Activated naive CD8-positive, alpha-beta T cell treated with anti-CD3 and anti-CD28 coated beads, Interleukin-2, amount 10 ng/mL, durations not matched to agents 7 days and 5 days (primary cell): ENCODE measurements at regions not wholly inside any gene's neighbourhood (a gene's known extent, or its start where the extent isn't known, plus 50 kb on each side); places are given as distances from the start of the nearest gene placed in this dataset.

ENCODE experiments used
- ATAC-seq: fragments of 150-1000 bp; cut with Tn5 transposase; one replicate; pipeline ENCODE4 v1.10.0; 2021; ENCODE audit warnings: low read depth, moderate library complexity
- POLR2A ChIA-PET: fragments of 350-600 bp; sonication (Branson Sonifier 250); formaldehyde crosslinking; loops from one replicate; lab custom pipeline; 2021; ENCODE audit warnings: antibody characterized with exemption; lab: Charles Lee
- DNase-seq: peaks from one replicate; pipeline ENCODE4 v3.0.0; 2021
- H3K27ac Mint-ChIP-seq: one replicate; pipeline ENCODE4 v1.8.0; 2022; ENCODE audit warnings: mild to moderate bottlenecking, mixed read lengths
- H3K27me3 Mint-ChIP-seq: one replicate; pipeline ENCODE4 v1.8.0; 2022; ENCODE audit warnings: mild to moderate bottlenecking, moderate library complexity, mixed read lengths
- H3K36me3 Mint-ChIP-seq: one replicate; pipeline ENCODE4 v1.8.0; 2021; ENCODE audit warnings: mild to moderate bottlenecking, mixed read lengths
- H3K4me1 Mint-ChIP-seq: one replicate; pipeline ENCODE4 v1.8.0; 2021; ENCODE audit warnings: mixed read lengths
- H3K4me3 Mint-ChIP-seq: one replicate; pipeline ENCODE4 v1.8.0; 2022; ENCODE audit warnings: mild to moderate bottlenecking, moderate library complexity, mixed read lengths
- H3K9me3 Mint-ChIP-seq: one replicate; pipeline ENCODE4 v1.8.0; 2021; ENCODE audit warnings: mixed read lengths

DNA sequence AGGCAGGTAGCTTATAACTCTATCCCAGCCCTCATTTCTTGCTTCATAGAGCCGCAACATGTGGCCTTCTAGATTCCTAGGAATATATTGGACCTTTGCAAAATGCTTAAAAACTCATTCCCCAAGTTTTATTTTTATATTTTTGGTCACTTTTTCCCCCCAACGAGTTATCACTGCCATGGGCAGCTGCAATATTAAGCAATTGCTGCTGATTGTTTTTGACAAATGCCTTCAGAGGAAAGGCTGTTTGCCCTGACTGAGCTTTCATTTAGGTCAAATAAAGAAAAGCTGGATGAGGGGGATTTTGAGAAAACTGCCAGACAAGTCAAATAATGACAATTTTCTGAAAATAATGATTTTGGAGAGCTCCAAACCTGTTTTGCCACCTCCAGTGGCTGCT, 976.9 kb upstream of the MBL2 start:
- H3K27me3 Mint-ChIP-seq = no peaks in the 10 kb centered on the region
- H3K4me1 Mint-ChIP-seq = no peaks in the 10 kb centered on the region
- DNase-seq (no peak), ATAC-seq (no peak)
- H3K27ac Mint-ChIP-seq = no peak overlapping the region
- H3K9me3 Mint-ChIP-seq = peaks cover 5% of the 10 kb centered on the region
- no peak overlapping the region for H3K4me3 Mint-ChIP-seq
- no peaks in the 10 kb centered on the region for H3K36me3 Mint-ChIP-seq
- POLR2A ChIA-PET = no interaction called here

DNA sequence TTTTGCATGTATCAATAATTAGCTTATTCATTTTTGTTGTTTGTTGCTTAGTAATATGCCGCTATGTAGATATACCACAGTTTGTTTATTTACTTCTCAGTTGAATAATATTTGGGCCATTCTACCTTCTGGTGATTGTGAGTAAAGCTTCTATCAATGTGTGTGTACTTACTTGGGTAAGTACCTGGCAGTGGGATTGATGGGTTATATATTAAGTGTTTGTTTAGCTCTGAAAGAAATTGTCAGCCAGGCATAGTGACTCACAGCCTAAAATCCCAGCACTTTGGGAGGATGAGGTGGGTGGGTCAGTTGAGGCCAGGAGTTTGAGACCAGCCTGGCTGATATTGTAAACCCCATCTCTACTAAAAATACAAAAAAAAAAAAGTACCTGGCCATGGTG, 975.7 kb upstream of the MBL2 start:
- POLR2A ChIA-PET = no interaction called here
- H3K27ac Mint-ChIP-seq = no peak overlapping the region
- H3K4me1 Mint-ChIP-seq = no peaks in the 10 kb centered on the region
- H3K9me3 Mint-ChIP-seq = peaks cover 5% of the 10 kb centered on the region
- H3K36me3 Mint-ChIP-seq = no peaks in the 10 kb centered on the region
- no peaks in the 10 kb centered on the region for H3K27me3 Mint-ChIP-seq
- ATAC-seq = no peak
- DNase-seq = no peak
- no peak overlapping the region for H3K4me3 Mint-ChIP-seq

DNA sequence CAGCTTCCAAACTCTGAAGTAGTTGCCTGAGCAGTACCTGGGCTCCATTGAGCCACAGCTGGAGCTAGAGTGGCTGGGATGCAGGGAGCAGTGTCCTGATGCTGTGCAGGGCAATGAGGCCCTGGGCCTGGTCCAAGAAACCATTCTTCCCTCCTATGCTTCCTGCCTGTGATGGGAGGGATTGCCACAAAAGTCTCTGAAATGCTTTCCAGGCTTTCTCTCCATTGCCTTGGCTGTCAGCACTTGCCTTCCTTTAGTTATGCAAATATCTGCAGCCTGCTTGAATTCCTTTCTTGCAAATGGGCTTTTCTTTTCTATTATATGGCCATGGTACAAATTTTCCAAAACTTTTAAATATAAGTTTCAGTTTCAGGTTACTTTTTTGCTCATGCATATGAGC, 972.2 kb upstream of the MBL2 start:
- peaks cover 5% of the 10 kb centered on the region for H3K9me3 Mint-ChIP-seq
- H3K36me3 Mint-ChIP-seq = no peaks in the 10 kb centered on the region
- no peak overlapping the region for H3K27ac Mint-ChIP-seq
- POLR2A ChIA-PET = no interaction called here
- H3K27me3 Mint-ChIP-seq = no peaks in the 10 kb centered on the region
- H3K4me1 Mint-ChIP-seq = no peaks in the 10 kb centered on the region
- DNase-seq = no peak
- no peak overlapping the region for H3K4me3 Mint-ChIP-seq
- ATAC-seq = no peak

DNA sequence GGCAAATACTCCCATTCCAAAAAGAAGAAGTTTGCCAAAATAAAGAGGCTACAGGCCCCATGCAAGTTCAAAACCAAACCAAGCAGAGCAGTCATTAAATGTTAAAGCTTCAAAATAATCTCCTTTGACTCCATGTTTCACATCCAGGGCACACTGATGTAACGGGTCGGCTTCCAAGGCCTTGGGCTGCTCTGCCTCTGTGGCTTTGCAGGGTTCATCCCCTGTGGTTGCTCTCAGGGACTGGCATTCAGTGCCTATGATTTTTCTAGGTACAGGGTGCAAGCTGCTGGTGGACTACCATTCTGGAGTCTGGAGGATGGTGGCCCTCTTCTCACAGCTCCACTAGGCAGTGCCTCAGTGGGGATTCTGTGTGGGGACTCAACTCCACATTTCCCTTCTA, 971.6 kb upstream of the MBL2 start:
- Mint-ChIP-seq H3K27me3 (no peaks in the 10 kb centered on the region), H3K4me3 (no peak overlapping the region), H3K4me1 (no peaks in the 10 kb centered on the region), H3K9me3 (peaks cover 5% of the 10 kb centered on the region), H3K36me3 (no peaks in the 10 kb centered on the region), H3K27ac (no peak overlapping the region)
- ATAC-seq (no peak), DNase-seq (no peak)
- POLR2A ChIA-PET = no interaction called here

DNA sequence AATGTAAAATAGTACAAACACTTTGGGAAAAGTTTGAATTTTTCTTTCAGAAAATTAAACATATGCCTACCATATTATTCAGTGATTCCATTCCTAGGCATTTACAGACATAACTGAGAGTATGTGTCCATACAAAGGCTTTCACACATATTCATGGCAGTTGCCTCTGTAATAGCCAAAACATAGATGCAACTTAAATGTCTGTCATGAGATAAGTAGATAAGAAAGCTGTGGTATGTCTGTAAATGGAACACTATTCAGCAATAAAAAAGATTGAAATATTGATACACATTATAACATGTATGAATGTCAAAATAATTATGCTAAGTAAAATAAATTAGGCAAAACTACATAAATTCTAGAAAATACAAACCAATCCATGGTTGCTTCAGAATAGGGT, 964.5 kb upstream of the MBL2 start:
- no peak for DNase-seq
- Mint-ChIP-seq H3K4me3 (no peak overlapping the region), H3K36me3 (no peaks in the 10 kb centered on the region), H3K27ac (no peak overlapping the region), H3K9me3 (no peaks in the 10 kb centered on the region), H3K4me1 (no peaks in the 10 kb centered on the region), H3K27me3 (no peaks in the 10 kb centered on the region)
- ATAC-seq = no peak
- POLR2A ChIA-PET = no interaction called here

DNA sequence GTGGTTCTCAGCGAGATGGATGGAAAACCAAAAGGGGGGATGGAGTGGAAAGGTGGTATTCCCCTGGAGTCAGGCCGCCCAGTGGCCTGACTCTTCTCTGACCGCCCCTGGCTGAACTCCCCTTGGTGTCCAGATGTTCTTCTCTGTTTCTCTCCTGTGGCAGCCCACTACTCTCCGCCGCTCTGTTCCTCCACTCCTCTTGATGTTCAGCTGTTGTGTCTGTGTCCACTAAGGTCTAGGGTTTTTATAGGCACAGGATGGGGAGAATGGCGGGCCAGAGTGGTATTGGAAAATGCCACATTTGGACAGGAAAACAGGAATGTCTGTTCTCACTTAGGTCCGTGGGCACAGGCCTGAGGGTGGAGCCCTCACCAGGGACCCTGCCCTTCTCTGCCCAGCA, 954.3 kb upstream of the MBL2 start:
- H3K36me3 Mint-ChIP-seq = no peaks in the 10 kb centered on the region
- no peak overlapping the region for H3K4me3 Mint-ChIP-seq
- H3K9me3 Mint-ChIP-seq = peaks cover 4% of the 10 kb centered on the region
- H3K27ac Mint-ChIP-seq = no peak overlapping the region
- POLR2A ChIA-PET = no interaction called here
- no peaks in the 10 kb centered on the region for H3K27me3 Mint-ChIP-seq
- DNase-seq (no peak), ATAC-seq (no peak)
- H3K4me1 Mint-ChIP-seq = no peaks in the 10 kb centered on the region

DNA sequence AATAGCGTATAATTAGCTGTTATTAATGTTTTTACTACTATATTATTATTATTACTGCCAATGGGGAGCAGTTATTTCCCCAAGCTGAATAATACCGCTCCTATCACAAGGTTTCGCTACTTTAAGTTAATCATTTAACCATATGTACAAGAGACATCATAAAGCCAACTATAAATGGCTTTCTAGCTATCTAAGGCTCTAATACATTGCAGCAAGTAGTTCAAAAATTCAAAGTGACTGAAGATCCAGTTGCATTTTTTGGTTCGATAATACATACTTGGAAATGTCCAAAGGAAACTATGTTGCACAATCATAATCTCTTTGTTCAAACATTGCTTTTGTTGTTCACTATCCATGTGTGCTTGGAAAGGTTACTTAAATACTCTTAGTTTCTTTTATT, 952.0 kb upstream of the MBL2 start:
- no peak overlapping the region for H3K4me3 Mint-ChIP-seq
- ATAC-seq = no peak
- DNase-seq = no peak
- no peak overlapping the region for H3K27ac Mint-ChIP-seq
- POLR2A ChIA-PET = no interaction called here
- H3K36me3 Mint-ChIP-seq = no peaks in the 10 kb centered on the region
- no peaks in the 10 kb centered on the region for H3K4me1 Mint-ChIP-seq
- H3K27me3 Mint-ChIP-seq = no peaks in the 10 kb centered on the region
- H3K9me3 Mint-ChIP-seq = no peaks in the 10 kb centered on the region

DNA sequence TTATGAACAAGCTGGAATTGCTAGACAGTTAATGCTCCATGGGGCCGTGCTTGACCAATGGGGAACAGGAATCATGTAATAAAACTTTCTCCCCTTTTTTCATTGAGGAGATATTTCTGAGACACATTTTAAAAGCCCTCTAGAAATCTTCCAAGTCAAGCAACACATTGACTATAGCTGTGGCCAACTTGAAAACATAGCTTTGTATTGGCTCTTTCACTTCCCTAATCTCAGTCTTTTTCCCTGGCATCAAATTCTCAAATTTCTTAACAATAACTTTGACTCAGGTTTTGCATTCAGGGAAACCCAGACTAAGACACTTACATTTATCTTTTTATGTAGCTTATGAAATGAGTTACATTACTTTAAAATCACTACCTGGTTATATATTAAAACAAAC, 947.1 kb upstream of the MBL2 start:
- Mint-ChIP-seq H3K4me3 (no peak overlapping the region), H3K9me3 (peaks cover 2% of the 10 kb centered on the region), H3K27ac (no peak overlapping the region), H3K4me1 (no peaks in the 10 kb centered on the region), H3K36me3 (no peaks in the 10 kb centered on the region), H3K27me3 (no peaks in the 10 kb centered on the region)
- ATAC-seq = no peak
- DNase-seq = no peak
- POLR2A ChIA-PET = no interaction called here

DNA sequence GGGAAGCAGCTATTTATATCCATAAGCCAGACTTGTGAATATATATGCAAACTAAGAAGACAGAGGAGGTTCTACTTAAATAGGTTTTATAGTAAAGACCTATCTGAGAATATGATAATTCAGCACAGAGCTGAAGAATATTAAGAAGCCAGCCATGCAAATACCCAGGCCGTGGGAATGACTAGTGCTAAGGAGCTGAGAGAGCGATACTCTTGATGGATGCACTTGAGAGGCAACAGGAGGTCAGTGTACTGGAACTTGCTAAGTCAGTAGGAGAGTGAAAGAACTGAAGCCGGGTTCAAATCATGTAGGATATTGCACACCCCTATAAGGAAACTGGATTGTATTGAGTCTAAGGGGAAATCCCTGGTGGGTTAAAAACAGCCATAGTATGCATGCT, 943.6 kb upstream of the MBL2 start:
- POLR2A ChIA-PET = no interaction called here
- peaks cover 2% of the 10 kb centered on the region for H3K9me3 Mint-ChIP-seq
- no peak overlapping the region for H3K27ac Mint-ChIP-seq
- no peaks in the 10 kb centered on the region for H3K4me1 Mint-ChIP-seq
- H3K27me3 Mint-ChIP-seq = no peaks in the 10 kb centered on the region
- DNase-seq = no peak
- H3K4me3 Mint-ChIP-seq = no peak overlapping the region
- no peak for ATAC-seq
- H3K36me3 Mint-ChIP-seq = no peaks in the 10 kb centered on the region

DNA sequence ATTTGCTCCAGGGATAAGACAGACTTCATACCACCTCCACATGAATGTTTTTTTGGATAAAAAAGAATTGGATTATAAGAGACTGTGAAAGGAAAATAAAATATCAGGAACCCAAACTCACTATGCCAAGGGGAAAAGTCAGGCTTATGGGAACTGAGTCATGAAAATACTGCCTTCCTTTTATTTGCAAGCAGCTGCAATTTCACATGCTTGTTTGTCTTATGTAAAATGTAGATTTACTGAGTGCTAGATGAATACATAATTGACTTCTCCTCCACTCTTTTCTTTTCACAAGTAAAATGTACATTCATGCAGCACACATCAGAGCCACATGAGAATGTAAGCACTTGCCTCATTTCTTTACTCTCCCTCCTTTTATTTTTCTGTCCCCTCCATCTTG, 940.8 kb upstream of the MBL2 start:
- no peak overlapping the region for H3K4me3 Mint-ChIP-seq
- DNase-seq = no peak
- H3K36me3 Mint-ChIP-seq = no peaks in the 10 kb centered on the region
- H3K9me3 Mint-ChIP-seq = peaks cover 2% of the 10 kb centered on the region
- H3K4me1 Mint-ChIP-seq = no peaks in the 10 kb centered on the region
- ATAC-seq = no peak
- no peaks in the 10 kb centered on the region for H3K27me3 Mint-ChIP-seq
- POLR2A ChIA-PET = no interaction called here
- H3K27ac Mint-ChIP-seq = no peak overlapping the region

DNA sequence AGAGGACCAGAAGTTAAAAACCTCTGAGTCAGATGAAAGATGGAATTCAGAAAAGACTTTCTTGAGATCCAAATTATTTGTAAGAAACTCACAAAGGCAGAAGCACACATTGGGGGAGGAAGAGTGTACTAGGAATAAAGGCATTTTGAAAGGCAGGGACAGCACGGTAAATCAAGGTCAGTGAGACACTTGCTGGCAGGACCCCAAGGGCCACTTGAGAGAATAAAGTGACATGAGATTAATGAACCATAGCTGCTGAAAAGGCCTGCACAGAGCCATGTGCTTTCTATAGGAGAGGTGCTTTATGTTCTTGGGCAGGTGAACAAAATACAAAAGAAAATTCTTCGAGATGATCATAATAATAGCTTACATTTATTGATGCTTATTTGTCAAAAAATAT, 929.9 kb upstream of the MBL2 start:
- Mint-ChIP-seq H3K27ac (no peak overlapping the region), H3K27me3 (no peaks in the 10 kb centered on the region), H3K9me3 (peaks cover 12% of the 10 kb centered on the region), H3K4me3 (no peak overlapping the region), H3K36me3 (no peaks in the 10 kb centered on the region), H3K4me1 (no peaks in the 10 kb centered on the region)
- POLR2A ChIA-PET = no interaction called here
- DNase-seq (no peak), ATAC-seq (no peak)

DNA sequence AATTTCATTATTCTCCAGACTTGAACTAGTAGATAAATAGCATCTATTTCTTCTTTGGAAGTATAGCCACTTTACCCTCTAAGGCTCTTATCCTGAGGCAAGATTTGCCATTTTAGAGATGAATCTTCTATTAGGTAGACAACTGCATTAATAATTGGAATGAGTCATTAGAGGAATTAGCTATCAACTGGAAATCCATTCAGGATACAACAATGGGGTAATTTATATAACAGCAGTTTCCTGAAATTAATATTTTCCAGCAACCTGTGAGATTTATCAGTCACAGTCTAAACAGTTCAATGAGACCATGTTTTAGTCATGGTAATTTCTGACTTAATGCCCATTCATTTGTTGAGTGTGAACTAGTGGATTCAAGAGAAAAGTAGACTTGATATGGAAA, 928.6 kb upstream of the MBL2 start:
- POLR2A ChIA-PET = no interaction called here
- DNase-seq = no peak
- H3K9me3 Mint-ChIP-seq = peaks cover 8% of the 10 kb centered on the region
- no peaks in the 10 kb centered on the region for H3K27me3 Mint-ChIP-seq
- no peak overlapping the region for H3K27ac Mint-ChIP-seq
- no peak for ATAC-seq
- H3K4me1 Mint-ChIP-seq = no peaks in the 10 kb centered on the region
- H3K36me3 Mint-ChIP-seq = no peaks in the 10 kb centered on the region
- no peak overlapping the region for H3K4me3 Mint-ChIP-seq

DNA sequence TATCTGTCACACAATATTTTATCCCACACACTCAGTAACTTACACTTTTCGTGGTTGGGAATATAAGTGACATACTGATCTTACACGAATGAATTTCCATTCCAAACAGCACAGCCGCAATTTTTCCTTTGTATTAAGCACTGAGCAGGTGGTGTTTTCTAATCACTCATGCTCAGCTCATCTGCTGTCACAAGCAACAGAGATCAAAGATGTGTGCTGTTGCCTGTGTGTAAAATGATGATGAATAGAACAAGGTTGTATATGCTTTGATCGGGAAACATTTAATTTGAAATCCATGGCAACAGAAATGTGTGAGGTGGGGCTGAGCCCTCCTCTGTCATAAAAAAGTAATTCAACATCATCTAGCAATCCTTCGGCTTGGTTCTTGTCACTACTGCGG, 927.7 kb upstream of the MBL2 start:
- H3K27me3 Mint-ChIP-seq = no peaks in the 10 kb centered on the region
- ATAC-seq = no peak
- no peaks in the 10 kb centered on the region for H3K4me1 Mint-ChIP-seq

DNA sequence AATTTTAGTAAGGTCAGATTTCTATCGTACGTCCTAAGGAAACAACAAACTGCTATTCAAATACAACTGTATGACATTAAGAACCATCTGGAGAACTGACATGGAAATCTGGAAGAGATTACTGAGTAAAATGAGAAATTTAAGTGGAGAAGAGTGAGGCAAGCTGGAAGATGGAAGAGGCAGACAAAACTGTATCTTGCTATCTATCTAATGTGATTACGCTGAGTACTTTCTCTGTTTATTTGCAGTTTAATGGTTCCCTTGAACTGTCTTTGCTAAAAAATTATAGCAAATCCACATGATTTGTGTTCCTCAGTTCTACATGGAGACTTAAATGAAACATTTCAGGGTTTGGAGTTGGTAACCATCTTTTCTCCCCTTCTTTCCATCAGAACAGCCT, 927.1 kb upstream of the MBL2 start:
- Mint-ChIP-seq H3K27me3 (no peaks in the 10 kb centered on the region), H3K4me3 (no peak overlapping the region), H3K36me3 (no peaks in the 10 kb centered on the region), H3K4me1 (no peaks in the 10 kb centered on the region), H3K9me3 (peaks cover 6% of the 10 kb centered on the region), H3K27ac (no peak overlapping the region)
- POLR2A ChIA-PET = no interaction called here
- DNase-seq = no peak
- ATAC-seq = no peak

More for the DNA sequence above, 927.7 kb upstream of the MBL2 start:
- H3K27ac Mint-ChIP-seq = no peak overlapping the region
- POLR2A ChIA-PET = no interaction called here
- H3K9me3 Mint-ChIP-seq = peaks cover 8% of the 10 kb centered on the region
- H3K4me3 Mint-ChIP-seq = no peak overlapping the region
- no peak for DNase-seq
- no peaks in the 10 kb centered on the region for H3K36me3 Mint-ChIP-seq

DNA sequence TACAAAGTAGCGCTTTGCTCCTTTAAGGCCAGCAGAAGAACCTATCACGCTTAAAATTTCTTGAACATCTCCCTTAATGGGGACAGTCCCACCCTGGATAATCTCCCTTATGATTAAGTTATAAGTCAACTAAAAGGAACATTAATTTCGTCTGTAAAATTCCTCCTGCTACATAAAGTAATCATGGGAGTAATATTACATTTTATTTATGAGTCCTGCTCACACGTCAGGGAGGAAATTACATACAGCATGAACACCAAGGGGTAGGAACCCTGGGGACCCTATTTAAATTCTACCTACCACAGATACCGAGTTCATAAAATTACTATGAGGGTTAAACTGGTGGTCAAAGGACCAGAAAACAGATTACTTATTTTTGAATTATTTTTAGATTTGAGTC, 926.6 kb upstream of the MBL2 start:
- no peaks in the 10 kb centered on the region for H3K36me3 Mint-ChIP-seq
- H3K9me3 Mint-ChIP-seq = peaks cover 6% of the 10 kb centered on the region
- no peaks in the 10 kb centered on the region for H3K4me1 Mint-ChIP-seq
- no peak overlapping the region for H3K27ac Mint-ChIP-seq
- no peak overlapping the region for H3K4me3 Mint-ChIP-seq
- POLR2A ChIA-PET = no interaction called here
- DNase-seq (no peak), ATAC-seq (no peak)
- H3K27me3 Mint-ChIP-seq = no peaks in the 10 kb centered on the region
